A673 (cell line): ENCODE measurements at regions not wholly inside any gene's neighbourhood (a gene's known extent, or its start where the extent isn't known, plus 50 kb on each side); places are given as distances from the start of the nearest gene placed in this dataset.

ENCODE experiments used
- BruUV-seq: library from RNA; stranded (reverse); fragments of 400-500 nt; replicated peaks from 2 replicates; lab custom pipeline; 2021; lab: Mats Ljungman, UMichigan
- CTCF ChIA-PET: fragments of 300-600 bp; sonication (Branson Sonifier 250); formaldehyde crosslinking; loops from one replicate; lab custom pipeline; 2022; ENCODE audit warnings: antibody characterized with exemption; lab: Charles Lee
- POLR2A ChIA-PET: fragments of 300-600 bp; sonication (Branson Sonifier 250); formaldehyde crosslinking; loops from one replicate; lab custom pipeline; 2022; ENCODE audit warnings: antibody characterized with exemption; ENCODE audit not compliant: low non-redundant PET; lab: Charles Lee
- DNase-seq: peaks from one replicate; pipeline ENCODE4 v3.0.0-alpha.2; 2015; ENCODE audit warnings: low spot score
- H3K27ac ChIP-seq: fragments of 200-600 bp; sonication (generic); 2 replicates; pipeline ENCODE4 v1.5.1; 2016; ENCODE audit warnings: mixed run types, low read depth, mild to moderate bottlenecking, mixed read lengths, antibody characterized with exemption, low read length; ENCODE audit not compliant: poor library complexity, severe bottlenecking
- H3K27me3 ChIP-seq: fragments of 200-600 bp; sonication (generic); replicated peaks from 2 replicates; pipeline ENCODE4 v1.6.1; 2017; ENCODE audit warnings: mixed run types, low read depth, mild to moderate bottlenecking, mixed read lengths, antibody characterized with exemption, low read length; ENCODE audit not compliant: insufficient read depth, poor library complexity
- H3K36me3 ChIP-seq: fragments of 200-600 bp; sonication (generic); 2 replicates; pipeline ENCODE4 v1.6.1; 2016; ENCODE audit warnings: mixed run types, mild to moderate bottlenecking, mixed read lengths, antibody characterized with exemption, low read length; ENCODE audit not compliant: insufficient read depth, poor library complexity, severe bottlenecking
- H3K4me1 ChIP-seq: fragments of 200-600 bp; sonication (generic); 2 replicates; pipeline ENCODE4 v1.6.1; 2017; ENCODE audit warnings: mixed run types, mild to moderate bottlenecking, mixed read lengths, antibody characterized with exemption, low read length; ENCODE audit not compliant: insufficient read depth, poor library complexity, severe bottlenecking
- H3K4me3 ChIP-seq: fragments of 200-600 bp; sonication (generic); 2 replicates; pipeline ENCODE4 v1.5.1; 2016; ENCODE audit warnings: low read depth, mixed run types, mild to moderate bottlenecking, mixed read lengths, low read length; ENCODE audit not compliant: poor library complexity, severe bottlenecking
- H3K9me3 ChIP-seq: fragments of 200-600 bp; sonication (generic); 2 replicates; pipeline ENCODE4 v1.6.1; 2016; ENCODE audit warnings: mixed run types, low read depth, mild to moderate bottlenecking, mixed read lengths, antibody characterized with exemption, low read length; ENCODE audit not compliant: poor library complexity, severe bottlenecking
- CTCF ChIP-seq: fragments of 300-800, 200-600 bp; sonication (generic); conservative IDR thresholded peaks from 2 replicates; pipeline ENCODE4 v1.5.1; 2017; ENCODE audit warnings: low read depth, mild to moderate bottlenecking, antibody characterized with exemption, low read length, moderate library complexity, mixed read lengths
- EZH2 ChIP-seq: fragments of 200-600 bp; sonication (generic); IDR thresholded peaks from 2 replicates; pipeline ENCODE4 v1.6.1; 2017; ENCODE audit warnings: borderline replicate concordance, low read depth, mild to moderate bottlenecking, mixed read lengths, antibody characterized with exemption, low read length; ENCODE audit not compliant: poor library complexity, severe bottlenecking
- intact Hi-C: fragments of 100-400 bp; cut with micrococcal nuclease; formaldehyde crosslinking; loops from one replicate; pipeline ENCODE4 v1.10.0; 2022; ENCODE audit not compliant: unreplicated experiment

GRCh38 chr3:65042675-65043074, 354.9 kb upstream of the ADAMTS9 start:
- BruUV-seq = no TSS peak
- ChIA-PET CTCF (no interaction called here), POLR2A (no interaction called here)
- intact Hi-C loops = no loop called here
- DNase-seq = no peak
- Histone ChIP-seq H3K36me3 (no peaks in the 10 kb centered on the region), H3K4me3 (no peak overlapping the region), H3K9me3 (no peaks in the 10 kb centered on the region), H3K27me3 (no peaks in the 10 kb centered on the region), H3K4me1 (no peaks in the 10 kb centered on the region), H3K27ac (no peak overlapping the region)
- no peak for TF ChIP-seq EZH2
- no peak for TF ChIP-seq CTCF

GRCh38 chr3:65039754-65040210, 352.0 kb upstream of the ADAMTS9 start:
- TF ChIP-seq EZH2 (no peak), CTCF (no peak)
- no peak overlapping the region for H3K4me3 ChIP-seq
- CTCF ChIA-PET = no interaction called here
- DNase-seq = no peak
- BruUV-seq = no TSS peak
- H3K36me3 ChIP-seq = no peaks in the 10 kb centered on the region
- H3K9me3 ChIP-seq = no peaks in the 10 kb centered on the region
- no peaks in the 10 kb centered on the region for H3K4me1 ChIP-seq
- H3K27ac ChIP-seq = no peak overlapping the region
- POLR2A ChIA-PET = no interaction called here
- no peaks in the 10 kb centered on the region for H3K27me3 ChIP-seq
- intact Hi-C loops = no loop called here

- H3K4me3 ChIP-seq = no peak overlapping the region
- H3K36me3 ChIP-seq = no peaks in the 10 kb centered on the region
- no peaks in the 10 kb centered on the region for H3K27me3 ChIP-seq
- intact Hi-C loops = no loop called here
- TF ChIP-seq CTCF (no peak), EZH2 (no peak)
- CTCF ChIA-PET = no interaction called here
- POLR2A ChIA-PET = no interaction called here
- BruUV-seq = no TSS peak
- H3K27ac ChIP-seq = no peak overlapping the region
- H3K9me3 ChIP-seq = no peaks in the 10 kb centered on the region
- H3K4me1 ChIP-seq = no peaks in the 10 kb centered on the region
- no peak for DNase-seq
These were observed 350.1 kb upstream of the ADAMTS9 start for GRCh38 chr3:65037861-65038260.
